ENCODE measurements at regions not wholly inside any gene's neighbourhood (a gene's known extent, or its start where the extent isn't known, plus 50 kb on each side); places are given as distances from the start of the nearest gene placed in this dataset.

GRCh38 chr1:221085701-221086375 is 206.6 kb downstream of the HLX start:
- TF ChIP-seq MYC (IDR thresholded peaks at IDR 0.05; ENCODE audit: low read depth, low read length) (no peak), GATA2 (IDR thresholded peaks at IDR 0.05; ENCODE audit: insufficient read depth, insufficient read length, low read depth, low read length) (no peak), CTCF (IDR thresholded peaks at IDR 0.05; ENCODE audit: extremely low read depth in 1 of 2, insufficient read depth in 1 of 2, low read depth in 1 of 2, low read length in 2 of 2) (no peak), EZH2 (IDR thresholded peaks at IDR 0.05; ENCODE audit: borderline replicate concordance, low read depth, low read length, severe bottlenecking) (no peak), POLR2A (IDR thresholded peaks at IDR 0.05; ENCODE audit: low read depth, low read length) (no peak), FOS (IDR thresholded peaks at IDR 0.05; ENCODE audit: borderline replicate concordance, insufficient read depth, low read length) (no peak), POLR2AphosphoS5 (IDR thresholded peaks at IDR 0.05; ENCODE audit: insufficient read depth, low read depth, low read length) (no peak), MAX (IDR thresholded peaks at IDR 0.05; ENCODE audit: insufficient read depth, insufficient read length) (no peak), JUN (IDR thresholded peaks at IDR 0.05; ENCODE audit: borderline replicate concordance, insufficient read depth, insufficient read length, low read depth) (no peak)
- intact Hi-C loops (cut with micrococcal nuclease) (loop anchor here (5.0 kb wide), 2 partner anchors 54 to 116 kb away; no protein-coding TSS in a partner anchor), dilution Hi-C loops (cut with MboI; ENCODE audit: extremely low pct_ligation_motif_present, low sequenced_read_pairs) (no loop called here)
- Histone ChIP-seq H4K20me1 (replicated peaks; ENCODE audit: control insufficient read depth, extremely low read depth, insufficient read depth, low read length) (no peaks in the 10 kb centered on the region), H3K9me1 (replicated peaks; ENCODE audit: control insufficient read depth, extremely low read depth, insufficient read depth, low read length) (no peaks in the 10 kb centered on the region), H3K9ac (replicated peaks; ENCODE audit: extremely low read depth, insufficient read depth, low read length) (no peak overlapping the region), H2AFZ (ENCODE audit: low read depth, low read length) (no peak overlapping the region), H3K4me1 (ENCODE audit: control insufficient read depth, extremely low read depth, insufficient read depth, low read length) (peaks cover 11% of the 10 kb centered on the region), H3K4me2 (ENCODE audit: insufficient read depth, low read length) (no peak overlapping the region), H3K4me3 (replicated peaks in 1 of 3; ENCODE audit: insufficient read depth in 1 of 3, low read depth in 1 of 3, low read length in 3 of 3) (no peak overlapping the region), H3K36me3 (ENCODE audit: control insufficient read depth in 2 of 2, extremely low read depth in 1 of 2, insufficient read depth in 2 of 2, low read length in 2 of 2) (no peaks in the 10 kb centered on the region), H3K9me3 (replicated peaks; ENCODE audit: control insufficient read depth, insufficient read depth, low read length) (no peaks in the 10 kb centered on the region), H3K27me3 (ENCODE audit: control insufficient read depth in 2 of 2, insufficient read depth in 2 of 2, low read length in 2 of 2) (no peaks in the 10 kb centered on the region), H3K79me2 (ENCODE audit: control insufficient read depth, insufficient read depth, low read length) (no peaks in the 10 kb centered on the region), H3K27ac (ENCODE audit: insufficient read depth, low read depth, low read length) (no peak overlapping the region)
- DNase-seq (ENCODE audit: low read depth, low spot score) = no peak
- BruUV-seq (replicated peaks) = no TSS peak
- POLR2A ChIA-PET = no interaction called here
- CTCF ChIA-PET = no interaction called here
- FAIRE-seq = no peak
